Endodermal cell (in vitro differentiated cells): ENCODE measurements at regions not wholly inside any gene's neighbourhood (a gene's known extent, or its start where the extent isn't known, plus 50 kb on each side); places are given as distances from the start of the nearest gene placed in this dataset.

Experiments
- DNase-seq: peaks from one replicate; pipeline ENCODE4 v3.0.0-alpha.2; 2017
- H3K27ac ChIP-seq: 2 replicates; pipeline ENCODE4 v1.5.1; 2013; ENCODE audit warnings: mild to moderate bottlenecking, low read depth, low read length, moderate library complexity
- H3K27me3 ChIP-seq: 2 replicates; pipeline ENCODE4 v1.6.1; 2013; ENCODE audit warnings: mild to moderate bottlenecking, low read length, moderate library complexity; ENCODE audit not compliant: insufficient read depth, control insufficient read depth, poor library complexity, severe bottlenecking
- H3K36me3 ChIP-seq: 2 replicates; pipeline ENCODE4 v1.7.0; 2013; ENCODE audit warnings: mild to moderate bottlenecking, low read length, moderate library complexity; ENCODE audit not compliant: control insufficient read depth, insufficient read depth
- H3K4me1 ChIP-seq: one replicate; pipeline ENCODE4 v1.7.0; 2013; ENCODE audit warnings: low read length; ENCODE audit not compliant: control insufficient read depth, insufficient read depth
- H3K4me3 ChIP-seq: 2 replicates; pipeline ENCODE4 v1.5.1; 2013; ENCODE audit warnings: mild to moderate bottlenecking, low read length, moderate library complexity
- H3K9ac ChIP-seq: 2 replicates; pipeline ENCODE4 v1.6.1; 2013; ENCODE audit warnings: mild to moderate bottlenecking, low read length, moderate library complexity; ENCODE audit not compliant: poor library complexity, severe bottlenecking; ENCODE audit errors: extremely low read depth
- H3K9me3 ChIP-seq: 2 replicates; pipeline ENCODE4 v1.6.1; 2013; ENCODE audit warnings: mild to moderate bottlenecking, low read length, moderate library complexity; ENCODE audit not compliant: control insufficient read depth
- H3K27ac Mint-ChIP-seq: 2 replicates; pipeline ENCODE4 v1.8.0; 2020; ENCODE audit warnings: mixed read lengths
- H3K27me3 Mint-ChIP-seq: 2 replicates; pipeline ENCODE4 v1.8.0; 2021; ENCODE audit warnings: mild to moderate bottlenecking, mixed read lengths; ENCODE audit not compliant: insufficient read depth
- H3K36me3 Mint-ChIP-seq: 2 replicates; pipeline ENCODE4 v1.8.0; 2020; ENCODE audit warnings: low read depth, mixed read lengths
- H3K4me1 Mint-ChIP-seq: 2 replicates; pipeline ENCODE4 v1.8.0; 2020; ENCODE audit warnings: mixed read lengths
- H3K4me3 Mint-ChIP-seq: 2 replicates; pipeline ENCODE4 v1.8.0; 2020; ENCODE audit warnings: mild to moderate bottlenecking, moderate library complexity, mixed read lengths
- H3K9me3 Mint-ChIP-seq: 2 replicates; pipeline ENCODE4 v1.8.0; 2020; ENCODE audit warnings: mild to moderate bottlenecking, mixed read lengths
- CTCF ChIP-seq: fragments of 200-600 bp; sonication (generic); conservative IDR thresholded peaks from 2 replicates; pipeline ENCODE4 v1.5.0; 2021; ENCODE audit warnings: antibody characterized with exemption, mild to moderate bottlenecking
- WGBS, 2 experiments: methylation state at CpG; one replicate each; pipeline versions ENCODE4 v1.1.5 to v1.1.7; 2013; ENCODE audit warnings: missing lambda C conversion rate in 2 of 2, mixed read lengths in 1 of 2; ENCODE audit not compliant: insufficient coverage in 1 of 2, insufficient read length in 1 of 2; 5-methylcytosine and 5-hydroxymethylcytosine counted together

- H3K36me3 Mint-ChIP-seq: no peaks in the 10 kb centered on the region
- H3K9me3 ChIP-seq: no peaks in the 10 kb centered on the region
- no peak overlapping the region for H3K27ac ChIP-seq
- no peak for TF ChIP-seq CTCF
- no peaks in the 10 kb centered on the region for H3K36me3 ChIP-seq
- no peaks in the 10 kb centered on the region for H3K27me3 Mint-ChIP-seq
- DNase-seq: no peak
- H3K4me3 ChIP-seq: no peak overlapping the region
- no peaks in the 10 kb centered on the region for H3K4me1 Mint-ChIP-seq
- no peaks in the 10 kb centered on the region for H3K4me1 ChIP-seq
- H3K9ac ChIP-seq: no peak overlapping the region
- H3K27ac Mint-ChIP-seq: no peak overlapping the region
- H3K4me3 Mint-ChIP-seq: no peak overlapping the region
- no peaks in the 10 kb centered on the region for H3K27me3 ChIP-seq
- no peaks in the 10 kb centered on the region for H3K9me3 Mint-ChIP-seq
Measured at GRCh38 chrX:87064502-87064901, 453.1 kb upstream of the KLHL4 start.

- H3K4me1 Mint-ChIP-seq: no peaks in the 10 kb centered on the region
- Histone ChIP-seq H3K4me1 (no peaks in the 10 kb centered on the region), H3K27me3 (no peaks in the 10 kb centered on the region), H3K9me3 (no peaks in the 10 kb centered on the region), H3K36me3 (no peaks in the 10 kb centered on the region), H3K27ac (no peak overlapping the region), H3K9ac (no peak overlapping the region), H3K4me3 (no peak overlapping the region)
- no peak overlapping the region for H3K4me3 Mint-ChIP-seq
- H3K27ac Mint-ChIP-seq: no peak overlapping the region
- H3K27me3 Mint-ChIP-seq: no peaks in the 10 kb centered on the region
- no peak for TF ChIP-seq CTCF
- H3K36me3 Mint-ChIP-seq: no peaks in the 10 kb centered on the region
- no peaks in the 10 kb centered on the region for H3K9me3 Mint-ChIP-seq
- DNase-seq: no peak
Measured at GRCh38 chrX:87067795-87068369, 449.7 kb upstream of the KLHL4 start.

- H3K27ac Mint-ChIP-seq: no peak overlapping the region
- Histone ChIP-seq H3K36me3 (no peaks in the 10 kb centered on the region), H3K4me1 (no peaks in the 10 kb centered on the region), H3K27me3 (no peaks in the 10 kb centered on the region), H3K27ac (no peak overlapping the region), H3K9me3 (no peaks in the 10 kb centered on the region), H3K9ac (no peak overlapping the region), H3K4me3 (no peak overlapping the region)
- 87% methylated on average over 5 of the region's 5 CpGs; no CpG with 5 or more reads in 1 of the 2 experiments for WGBS, 2 experiments
- no peak for DNase-seq
- H3K4me1 Mint-ChIP-seq: no peaks in the 10 kb centered on the region
- H3K36me3 Mint-ChIP-seq: no peaks in the 10 kb centered on the region
- peaks cover 3% of the 10 kb centered on the region for H3K9me3 Mint-ChIP-seq
- no peak for TF ChIP-seq CTCF
- no peak overlapping the region for H3K4me3 Mint-ChIP-seq
- no peaks in the 10 kb centered on the region for H3K27me3 Mint-ChIP-seq
Measured at GRCh38 chrX:87078231-87078630, 439.4 kb upstream of the KLHL4 start.
